ENCODE measurements at regions not wholly inside any gene's neighbourhood (a gene's known extent, or its start where the extent isn't known, plus 50 kb on each side); places are given as distances from the start of the nearest gene placed in this dataset.

- ChIA-PET CTCF (ENCODE audit: low intra/inter-chr PET ratio) (no interaction called here), POLR2A (interaction anchor here (0.6 to 1.3 kb wide), 3 partner anchors 9 to 27 kb away, joined by 3 to 4 read pairs (median 3); no protein-coding TSS in a partner anchor)
- Histone ChIP-seq H3K9me1 (ENCODE audit: control insufficient read depth, insufficient read depth, low read length) (no peaks in the 10 kb centered on the region), H3K9me3 (replicated peaks; ENCODE audit: control insufficient read depth, insufficient read depth, low read depth, low read length) (peaks cover 5% of the 10 kb centered on the region; the same call in 1 of the 2 replicates), H3K4me3 (no peak overlapping the region), H3K4me2 (ENCODE audit: insufficient read depth, low read length) (no peak overlapping the region), H3K27ac (ENCODE audit: extremely low read depth, low read depth, low read length) (no peak overlapping the region), H3K9ac (ENCODE audit: insufficient read depth in 1 of 2, low read depth in 2 of 2, low read length in 2 of 2) (no peak overlapping the region), H3K27me3 (ENCODE audit: control insufficient read depth in 2 of 2, insufficient read depth in 2 of 2, low read length in 2 of 2) (no peaks in the 10 kb centered on the region), H3K36me3 (ENCODE audit: control insufficient read depth, insufficient read depth, low read length) (no peaks in the 10 kb centered on the region), H3K79me2 (ENCODE audit: control insufficient read depth, insufficient read depth, low read length) (no peaks in the 10 kb centered on the region), H4K20me1 (replicated peaks; ENCODE audit: control insufficient read depth, insufficient read depth, low read length) (no peaks in the 10 kb centered on the region), H3K4me1 (replicated peaks in 1 of 2; ENCODE audit: control insufficient read depth in 2 of 2, insufficient read depth in 2 of 2, low read length in 2 of 2) (no peaks in the 10 kb centered on the region; a peak in 1 of 5 replicates), H2AFZ (ENCODE audit: low read depth, low read length) (0 out of 2 replicates have a peak overlapping the region, but pooled peaks have one; percentile 35)
- DNase-seq (ENCODE audit: extremely low read depth in 1 of 4, low spot score in 3 of 4) (no peak), ATAC-seq (no peak), FAIRE-seq (no peak)
- BruUV-seq (replicated peaks): no TSS peak
- TF ChIP-seq, protein P1, sequence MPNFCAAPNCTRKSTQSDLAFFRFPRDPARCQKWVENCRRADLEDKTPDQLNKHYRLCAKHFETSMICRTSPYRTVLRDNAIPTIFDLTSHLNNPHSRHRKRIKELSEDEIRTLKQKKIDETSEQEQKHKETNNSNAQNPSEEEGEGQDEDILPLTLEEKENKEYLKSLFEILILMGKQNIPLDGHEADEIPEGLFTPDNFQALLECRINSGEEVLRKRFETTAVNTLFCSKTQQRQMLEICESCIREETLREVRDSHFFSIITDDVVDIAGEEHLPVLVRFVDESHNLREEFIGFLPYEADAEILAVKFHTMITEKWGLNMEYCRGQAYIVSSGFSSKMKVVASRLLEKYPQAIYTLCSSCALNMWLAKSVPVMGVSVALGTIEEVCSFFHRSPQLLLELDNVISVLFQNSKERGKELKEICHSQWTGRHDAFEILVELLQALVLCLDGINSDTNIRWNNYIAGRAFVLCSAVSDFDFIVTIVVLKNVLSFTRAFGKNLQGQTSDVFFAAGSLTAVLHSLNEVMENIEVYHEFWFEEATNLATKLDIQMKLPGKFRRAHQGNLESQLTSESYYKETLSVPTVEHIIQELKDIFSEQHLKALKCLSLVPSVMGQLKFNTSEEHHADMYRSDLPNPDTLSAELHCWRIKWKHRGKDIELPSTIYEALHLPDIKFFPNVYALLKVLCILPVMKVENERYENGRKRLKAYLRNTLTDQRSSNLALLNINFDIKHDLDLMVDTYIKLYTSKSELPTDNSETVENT (CRISPR knock-in tag; IDR thresholded peaks at IDR 0.05): no peak
- no peak for TF ChIP-seq CCNT2 (IDR thresholded peaks at IDR 0.05; ENCODE audit: borderline replicate concordance, extremely low read depth, insufficient read length, low read depth, low read length)
- TF ChIP-seq HEY1 (CRISPR knock-in tag; IDR thresholded peaks at IDR 0.05; ENCODE audit: borderline replicate concordance): no peak
- TF ChIP-seq TAF1 (IDR thresholded peaks at IDR 0.05; ENCODE audit: control insufficient read depth, extremely low read depth, insufficient read depth, low read length, severe bottlenecking): no peak
- no peak for TF ChIP-seq TEAD2 (tag; IDR thresholded peaks at IDR 0.05)
- peak in 1 of 3 experiments; percentile 64 for TF ChIP-seq YY1 (IDR thresholded peaks at IDR 0.05; ENCODE audit: borderline replicate concordance in 1 of 3, control insufficient read depth in 1 of 3, extremely low read depth in 1 of 3, insufficient read depth in 3 of 3, insufficient read length in 1 of 3, insufficient replicate concordance in 2 of 3, low read depth in 1 of 3, low read length in 2 of 3)
- in situ Hi-C loops (cut with MboI) (no loop called here), intact Hi-C loops (cut with micrococcal nuclease) (no loop called here)
- WGBS (ENCODE audit: insufficient coverage, low coverage, missing lambda C conversion rate): 35% methylated on average over 5 of the region's 5 CpGs
Measured at GRCh38 chr12:104399740-104400612, 56.8 kb upstream of the CHST11 start.
